Neuronal stem cell (in vitro differentiated cells): ENCODE measurements at regions not wholly inside any gene's neighbourhood (a gene's known extent, or its start where the extent isn't known, plus 50 kb on each side); places are given as distances from the start of the nearest gene placed in this dataset.

Experiments used
- DNase-seq: peaks from one replicate; pipeline ENCODE4 v3.0.0-alpha.2; 2013; ENCODE audit warnings: low spot score
- H2AFZ ChIP-seq: one replicate; pipeline ENCODE4 v1.6.1; 2013; ENCODE audit warnings: mild to moderate bottlenecking, low read length, inconsistent platforms
- H2AK5ac ChIP-seq: 2 replicates; pipeline ENCODE4 v1.6.1; 2013; ENCODE audit warnings: low read depth, mild to moderate bottlenecking, inconsistent platforms, low read length, moderate library complexity, mixed read lengths
- H2BK120ac ChIP-seq: 2 replicates; pipeline ENCODE4 v1.6.1; 2013; ENCODE audit warnings: low read depth, mild to moderate bottlenecking, inconsistent platforms, low read length, moderate library complexity, mixed read lengths
- H2BK12ac ChIP-seq: one replicate; pipeline ENCODE4 v1.6.1; 2013; ENCODE audit warnings: low read length, inconsistent platforms
- H2BK15ac ChIP-seq: 2 replicates; pipeline ENCODE4 v1.6.1; 2013; ENCODE audit warnings: mild to moderate bottlenecking, low read length, inconsistent platforms, mixed read lengths
- H2BK5ac ChIP-seq: one replicate; pipeline ENCODE4 v1.6.1; 2013; ENCODE audit warnings: inconsistent platforms, mild to moderate bottlenecking, low read length, moderate library complexity
- H3K14ac ChIP-seq: one replicate; pipeline ENCODE4 v1.6.1; 2013; ENCODE audit warnings: low read length, inconsistent platforms
- H3K18ac ChIP-seq: 2 replicates; pipeline ENCODE4 v1.6.1; 2013; ENCODE audit warnings: low read length, inconsistent platforms
- H3K23ac ChIP-seq: 2 replicates; pipeline ENCODE4 v1.6.1; 2013; ENCODE audit warnings: low read depth, mild to moderate bottlenecking, mixed read lengths, low read length, inconsistent platforms; ENCODE audit not compliant: poor library complexity
- H3K27ac ChIP-seq: replicated peaks from 3 replicates; pipeline ENCODE4 v1.5.1; 2013; ENCODE audit warnings: low read length, inconsistent platforms
- H3K27me3 ChIP-seq, 3 experiments: 2 replicates each; pipeline ENCODE4 v1.6.1; 2013; ENCODE audit warnings: low read length in 3 of 3, mild to moderate bottlenecking in 2 of 3, inconsistent platforms in 1 of 3, low read depth in 1 of 3, mixed read lengths in 1 of 3, moderate library complexity in 1 of 3; ENCODE audit not compliant: control insufficient read depth in 3 of 3, insufficient read depth in 3 of 3
- H3K36me3 ChIP-seq, 2 donors: replicated peaks in 1 of 2; 2 replicates each; pipeline ENCODE4 v1.6.1; 2013; ENCODE audit warnings: low read length in 2 of 2; ENCODE audit not compliant: control insufficient read depth in 2 of 2, insufficient read depth in 2 of 2
- H3K4ac ChIP-seq: 2 replicates; pipeline ENCODE4 v1.6.1; 2013; ENCODE audit warnings: inconsistent platforms, mild to moderate bottlenecking, low read length, moderate library complexity
- H3K4me1 ChIP-seq, 2 donors: 1 replicate in 1 of 2; 2 replicates in 1 of 2; pipeline ENCODE4 v1.6.1; 2013; ENCODE audit warnings: low read length in 2 of 2, low read depth in 1 of 2; ENCODE audit not compliant: control insufficient read depth in 2 of 2, insufficient read depth in 1 of 2
- H3K4me2 ChIP-seq: one replicate; pipeline ENCODE4 v1.6.1; 2013; ENCODE audit warnings: mild to moderate bottlenecking, low read length, inconsistent platforms; ENCODE audit not compliant: insufficient read depth, poor library complexity, severe bottlenecking
- H3K4me3 ChIP-seq, 2 donors: 2 replicates each; pipeline ENCODE4 v1.5.1; 2013; ENCODE audit warnings: low read length in 2 of 2, mild to moderate bottlenecking in 2 of 2, inconsistent platforms in 1 of 2, moderate library complexity in 1 of 2
- H3K79me1 ChIP-seq: one replicate; pipeline ENCODE4 v1.6.1; 2013; ENCODE audit warnings: low read depth, mild to moderate bottlenecking, inconsistent platforms, low read length, moderate library complexity
- H3K9ac ChIP-seq: one replicate; pipeline ENCODE4 v1.6.1; 2013; ENCODE audit warnings: mild to moderate bottlenecking, low read depth, low read length, inconsistent platforms; ENCODE audit not compliant: poor library complexity
- H3K9me3 ChIP-seq, 2 donors: replicated peaks in 1 of 2; 2 replicates each; pipeline versions ENCODE3 to v1.6.1; 2013; ENCODE audit warnings: low read length in 2 of 2, mild to moderate bottlenecking in 2 of 2, inconsistent platforms in 1 of 2, low read depth in 1 of 2, mixed read lengths in 1 of 2, moderate library complexity in 1 of 2; ENCODE audit not compliant: control insufficient read depth in 2 of 2, insufficient read depth in 1 of 2
- H4K8ac ChIP-seq: one replicate; pipeline ENCODE4 v1.6.1; 2013; ENCODE audit warnings: low read depth, mild to moderate bottlenecking, inconsistent platforms, low read length, moderate library complexity
- H4K91ac ChIP-seq: one replicate; pipeline ENCODE4 v1.6.1; 2013; ENCODE audit warnings: low read length, low read depth, mild to moderate bottlenecking, inconsistent platforms; ENCODE audit not compliant: poor library complexity
- WGBS, 2 donors: extraction: QIAGEN DNeasy Blood & Tissue Kit; methylation state at CpG; one replicate each; pipeline ENCODE4 v1.1.7; 2013; ENCODE audit warnings: missing lambda C conversion rate in 2 of 2, mixed read lengths in 1 of 2; ENCODE audit not compliant: insufficient read length in 2 of 2, insufficient replicate concordance in 1 of 2; ENCODE audit errors: extremely low coverage in 2 of 2; 5-methylcytosine and 5-hydroxymethylcytosine counted together

- H2BK15ac ChIP-seq, result no peak overlapping the region
- H3K4me2 ChIP-seq, result no peak overlapping the region
- H3K79me1 ChIP-seq, result no peaks in the 10 kb centered on the region
- H3K27me3 ChIP-seq, result no peaks in the 10 kb centered on the region
- H4K8ac ChIP-seq, result no peak overlapping the region
- H2AFZ ChIP-seq, result no peak overlapping the region
- no peak overlapping the region for H3K23ac ChIP-seq
- no peak overlapping the region for H3K4ac ChIP-seq
- 100% methylated on average over 2 of the region's 9 CpGs; no CpG with 5 or more reads in 1 of the 2 donors for WGBS, 2 donors
- H4K91ac ChIP-seq, result no peak overlapping the region
- H2BK12ac ChIP-seq, result no peak overlapping the region
- H3K4me1 ChIP-seq, result no peaks in the 10 kb centered on the region
- no peaks in the 10 kb centered on the region for H3K36me3 ChIP-seq
- H3K18ac ChIP-seq, result no peak overlapping the region
- H2BK120ac ChIP-seq, result no peak overlapping the region
- H3K27ac ChIP-seq, result no peak overlapping the region
- H3K14ac ChIP-seq, result no peak overlapping the region
- H3K4me3 ChIP-seq, result no peak overlapping the region
- H3K9me3 ChIP-seq, result no peaks in the 10 kb centered on the region
- no peak overlapping the region for H3K9ac ChIP-seq
- no peak for DNase-seq
- no peak overlapping the region for H2AK5ac ChIP-seq
- no peak overlapping the region for H2BK5ac ChIP-seq
These were observed 897.6 kb downstream of the BCL11A start for GRCh38 chr2:59655809-59656208.

DNA sequence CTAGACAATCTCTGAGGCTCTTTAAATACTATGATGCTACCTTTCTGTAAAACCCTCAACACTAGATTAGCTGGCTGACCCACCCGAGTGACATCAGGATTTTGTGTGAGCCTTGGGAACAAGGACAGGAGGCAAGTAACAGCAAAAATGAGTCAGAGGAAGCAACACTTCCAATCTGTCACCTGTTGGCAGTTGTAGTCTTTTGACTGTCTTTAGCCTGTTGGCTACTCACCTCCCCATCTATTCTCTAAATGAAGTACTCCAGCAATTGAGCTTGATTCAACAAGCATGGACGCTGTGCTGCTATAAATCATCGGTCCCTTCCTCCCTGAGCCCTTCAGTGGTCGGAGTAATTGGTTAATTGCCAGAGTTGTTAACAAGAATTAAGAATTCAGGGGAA, 898.7 kb downstream of the BCL11A start:
- no peak overlapping the region for H2AFZ ChIP-seq
- DNase-seq, result no peak
- H2AK5ac ChIP-seq, result no peak overlapping the region
- H3K14ac ChIP-seq, result no peak overlapping the region
- WGBS, 2 donors, result no CpG with 5 or more reads among the region's 4 CpGs
- no peak overlapping the region for H4K8ac ChIP-seq
- no peaks in the 10 kb centered on the region for H3K4me1 ChIP-seq
- H3K23ac ChIP-seq, result no peak overlapping the region
- H4K91ac ChIP-seq, result no peak overlapping the region
- no peak overlapping the region for H3K4me3 ChIP-seq
- H3K27ac ChIP-seq, result no peak overlapping the region
- no peaks in the 10 kb centered on the region for H3K27me3 ChIP-seq
- no peak overlapping the region for H3K9ac ChIP-seq
- no peak overlapping the region for H3K4ac ChIP-seq
- H3K4me2 ChIP-seq, result no peak overlapping the region
- no peak overlapping the region for H3K18ac ChIP-seq
- no peaks in the 10 kb centered on the region for H3K9me3 ChIP-seq
- H2BK120ac ChIP-seq, result no peak overlapping the region
- H3K36me3 ChIP-seq, result no peaks in the 10 kb centered on the region
- H3K79me1 ChIP-seq, result no peaks in the 10 kb centered on the region
- no peak overlapping the region for H2BK5ac ChIP-seq
- no peak overlapping the region for H2BK15ac ChIP-seq
- H2BK12ac ChIP-seq, result no peak overlapping the region

DNA sequence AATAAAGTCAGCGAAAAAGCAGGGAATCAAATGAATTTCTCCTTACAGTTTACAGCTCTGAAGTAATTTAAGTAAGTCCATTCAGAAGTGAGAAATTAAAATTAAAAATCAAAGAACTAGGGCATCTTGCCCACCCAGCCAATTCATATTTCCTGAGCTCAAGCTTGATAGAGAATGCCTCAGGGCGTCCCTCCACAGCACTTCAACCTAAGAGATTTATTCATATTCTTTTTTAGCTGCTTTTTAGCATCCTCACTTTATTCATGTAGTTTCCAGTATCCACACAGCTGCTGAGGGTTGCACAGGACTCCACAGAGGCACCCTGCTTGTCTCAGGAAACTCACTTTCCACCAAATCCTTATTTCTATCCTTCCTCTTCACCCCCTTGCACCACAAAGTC, 900.3 kb downstream of the BCL11A start:
- Histone ChIP-seq H4K8ac (no peak overlapping the region), H3K4me2 (no peak overlapping the region), H3K4ac (no peak overlapping the region), H3K9ac (no peak overlapping the region), H3K9me3 (no peaks in the 10 kb centered on the region), H2AFZ (no peak overlapping the region), H2AK5ac (no peak overlapping the region), H2BK120ac (no peak overlapping the region), H3K27me3 (no peaks in the 10 kb centered on the region), H3K79me1 (no peaks in the 10 kb centered on the region), H2BK5ac (no peak overlapping the region), H3K4me1 (no peaks in the 10 kb centered on the region), H4K91ac (no peak overlapping the region), H3K23ac (no peak overlapping the region), H3K18ac (no peak overlapping the region), H3K36me3 (no peaks in the 10 kb centered on the region), H3K4me3 (no peak overlapping the region), H3K14ac (no peak overlapping the region), H2BK15ac (no peak overlapping the region), H2BK12ac (no peak overlapping the region), H3K27ac (no peak overlapping the region)
- WGBS, 2 donors, result no CpG with 5 or more reads among the region's 2 CpGs
- DNase-seq, result no peak

- whole genome bisulfite sequencing, 2 donors, result no CpG with 5 or more reads among the region's 1 CpG
- Histone ChIP-seq H3K4me1 (no peaks in the 10 kb centered on the region), H3K27me3 (no peaks in the 10 kb centered on the region), H2AK5ac (no peak overlapping the region), H3K4me2 (no peak overlapping the region), H3K9me3 (no peaks in the 10 kb centered on the region), H2BK12ac (no peak overlapping the region), H2AFZ (no peak overlapping the region), H3K27ac (no peak overlapping the region), H3K9ac (no peak overlapping the region), H2BK5ac (no peak overlapping the region), H4K91ac (no peak overlapping the region), H3K79me1 (no peaks in the 10 kb centered on the region), H3K14ac (no peak overlapping the region), H3K36me3 (no peaks in the 10 kb centered on the region), H2BK15ac (no peak overlapping the region), H4K8ac (no peak overlapping the region), H3K23ac (no peak overlapping the region), H3K4me3 (no peak overlapping the region), H3K4ac (no peak overlapping the region), H3K18ac (no peak overlapping the region), H2BK120ac (no peak overlapping the region)
- DNase-seq, result no peak
These were observed 922.7 kb downstream of the BCL11A start for GRCh38 chr2:59630789-59631188.
